ENCODE measurements at regions not wholly inside any gene's neighbourhood (a gene's known extent, or its start where the extent isn't known, plus 50 kb on each side); places are given as distances from the start of the nearest gene placed in this dataset.
"Not testable (repeated sequence)": the region's sequence is repeated elsewhere in the genome, so short reads cannot be mapped to it uniquely, and the experiment has no call there.

DNA sequence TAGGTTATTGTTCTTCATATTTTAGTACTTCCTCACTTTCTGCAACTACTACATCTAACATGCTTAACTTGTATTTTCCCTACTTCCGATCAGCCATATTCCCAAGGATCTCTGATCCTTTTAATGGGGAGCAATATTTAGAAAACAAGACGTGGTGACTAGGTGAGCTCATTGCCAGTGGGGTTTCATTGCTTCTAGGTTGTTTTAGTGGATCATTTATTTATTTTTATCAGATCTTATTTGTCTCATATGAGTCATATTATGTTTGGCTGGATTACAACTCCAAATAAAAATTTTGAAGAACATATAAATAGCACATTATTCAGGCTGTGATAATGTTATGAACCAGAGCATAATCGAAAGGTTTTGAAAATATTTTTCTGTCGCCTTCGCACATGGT is 480.9 kb upstream of the TMEFF2 start:
- TF ChIP-seq, protein P1, sequence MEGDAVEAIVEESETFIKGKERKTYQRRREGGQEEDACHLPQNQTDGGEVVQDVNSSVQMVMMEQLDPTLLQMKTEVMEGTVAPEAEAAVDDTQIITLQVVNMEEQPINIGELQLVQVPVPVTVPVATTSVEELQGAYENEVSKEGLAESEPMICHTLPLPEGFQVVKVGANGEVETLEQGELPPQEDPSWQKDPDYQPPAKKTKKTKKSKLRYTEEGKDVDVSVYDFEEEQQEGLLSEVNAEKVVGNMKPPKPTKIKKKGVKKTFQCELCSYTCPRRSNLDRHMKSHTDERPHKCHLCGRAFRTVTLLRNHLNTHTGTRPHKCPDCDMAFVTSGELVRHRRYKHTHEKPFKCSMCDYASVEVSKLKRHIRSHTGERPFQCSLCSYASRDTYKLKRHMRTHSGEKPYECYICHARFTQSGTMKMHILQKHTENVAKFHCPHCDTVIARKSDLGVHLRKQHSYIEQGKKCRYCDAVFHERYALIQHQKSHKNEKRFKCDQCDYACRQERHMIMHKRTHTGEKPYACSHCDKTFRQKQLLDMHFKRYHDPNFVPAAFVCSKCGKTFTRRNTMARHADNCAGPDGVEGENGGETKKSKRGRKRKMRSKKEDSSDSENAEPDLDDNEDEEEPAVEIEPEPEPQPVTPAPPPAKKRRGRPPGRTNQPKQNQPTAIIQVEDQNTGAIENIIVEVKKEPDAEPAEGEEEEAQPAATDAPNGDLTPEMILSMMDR (IDR thresholded peaks at IDR 0.05 in 4 of 5, conservative IDR thresholded peaks at IDR 0.05 in 1 of 5): no peak
- TF ChIP-seq POLR2A (IDR thresholded peaks at IDR 0.05): no peak
- no peaks in the 10 kb centered on the region for H3K9me3 ChIP-seq
- H3K27ac ChIP-seq: no peak overlapping the region
- no peak for DNase-seq
- no peaks in the 10 kb centered on the region for H3K36me3 ChIP-seq
- ATAC-seq: no peak
- in situ Hi-C loops (cut with MboI; ENCODE audit: low sequenced_read_pairs in 4 of 4) (no loop called here), intact Hi-C loops (cut with DNase I; ENCODE audit: low total_unique reads) (no loop called here)
- H3K4me3 ChIP-seq: no peak overlapping the region
- H3K27me3 ChIP-seq: no peaks in the 10 kb centered on the region
- no peaks in the 10 kb centered on the region for H3K4me1 ChIP-seq

DNA sequence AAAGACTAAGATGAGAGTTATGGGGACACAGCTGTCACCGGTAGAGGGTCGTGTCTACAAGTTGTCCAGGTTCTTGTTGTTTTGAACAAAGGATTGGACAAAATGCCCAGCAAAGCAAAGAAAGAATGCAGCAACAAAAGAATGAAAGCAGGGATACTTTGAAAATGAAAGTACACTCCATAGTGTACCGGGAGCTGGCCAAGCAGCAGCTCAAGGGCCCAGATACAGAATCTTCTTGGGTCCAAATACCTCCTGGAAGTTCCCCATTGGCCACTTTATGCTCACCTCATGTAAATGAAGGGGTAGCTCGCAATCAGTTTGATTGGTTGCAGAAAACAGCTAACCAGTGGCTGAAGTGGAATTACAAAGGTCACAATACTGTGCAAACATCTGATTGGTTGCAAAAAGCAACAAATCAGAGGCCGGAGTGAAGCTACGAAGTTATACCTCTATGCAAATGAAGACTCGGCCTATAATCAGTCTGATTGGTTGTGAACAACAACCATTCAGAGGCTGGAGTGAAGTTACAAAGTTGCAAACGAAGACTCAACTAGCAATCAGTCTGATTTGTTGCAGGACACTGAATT is 474.9 kb upstream of the TMEFF2 start:
- in situ Hi-C loops (cut with MboI; ENCODE audit: low sequenced_read_pairs in 4 of 4): no loop called here
- H3K9me3 ChIP-seq: no peaks in the 10 kb centered on the region
- intact Hi-C loops (cut with DNase I; ENCODE audit: low total_unique reads): no loop called here

DNA sequence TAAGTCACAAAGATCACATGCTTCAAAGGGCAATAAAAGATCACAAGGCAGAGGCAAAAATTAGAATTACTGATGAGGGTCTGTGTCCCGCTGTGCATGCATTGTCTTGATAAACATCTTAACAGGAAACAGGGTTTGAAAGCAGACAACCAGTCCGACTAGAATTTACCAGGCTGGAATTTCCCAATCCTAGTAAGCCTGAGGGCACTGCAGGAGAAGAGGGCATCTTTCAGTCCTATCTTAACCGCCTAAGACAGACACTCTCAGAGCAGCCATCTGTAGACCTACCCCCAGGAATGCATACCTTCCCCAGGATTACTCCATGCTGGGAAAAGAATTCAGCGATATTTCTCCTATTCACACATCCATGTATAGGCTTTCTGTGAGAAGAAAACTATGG is 465.8 kb upstream of the TMEFF2 start:
- DNase-seq; intact Hi-C loops (cut with DNase I; ENCODE audit: low total_unique reads); in situ Hi-C loops (cut with MboI; ENCODE audit: low sequenced_read_pairs in 4 of 4); H3K4me1 ChIP-seq; ATAC-seq; H3K4me3 ChIP-seq; H3K27ac ChIP-seq; H3K27me3 ChIP-seq; H3K9me3 ChIP-seq; H3K36me3 ChIP-seq: not testable (repeated sequence)

More for the DNA sequence above, 474.9 kb upstream of the TMEFF2 start:
- no peaks in the 10 kb centered on the region for H3K4me1 ChIP-seq
- no peak overlapping the region for H3K4me3 ChIP-seq
- no peak for ATAC-seq
- no peak for DNase-seq
- no peaks in the 10 kb centered on the region for H3K27me3 ChIP-seq
- H3K36me3 ChIP-seq: no peaks in the 10 kb centered on the region
- H3K27ac ChIP-seq: no peak overlapping the region
- TF ChIP-seq, protein P1 (IDR thresholded peaks at IDR 0.05 in 4 of 5, conservative IDR thresholded peaks at IDR 0.05 in 1 of 5): no peak
- no peak for TF ChIP-seq POLR2A (IDR thresholded peaks at IDR 0.05)

- H3K4me3 ChIP-seq: no peak overlapping the region
- intact Hi-C loops (cut with DNase I; ENCODE audit: low total_unique reads): no loop called here
Observed at GRCh38 chr2:192657362-192657761, 462.6 kb upstream of the TMEFF2 start.

DNA sequence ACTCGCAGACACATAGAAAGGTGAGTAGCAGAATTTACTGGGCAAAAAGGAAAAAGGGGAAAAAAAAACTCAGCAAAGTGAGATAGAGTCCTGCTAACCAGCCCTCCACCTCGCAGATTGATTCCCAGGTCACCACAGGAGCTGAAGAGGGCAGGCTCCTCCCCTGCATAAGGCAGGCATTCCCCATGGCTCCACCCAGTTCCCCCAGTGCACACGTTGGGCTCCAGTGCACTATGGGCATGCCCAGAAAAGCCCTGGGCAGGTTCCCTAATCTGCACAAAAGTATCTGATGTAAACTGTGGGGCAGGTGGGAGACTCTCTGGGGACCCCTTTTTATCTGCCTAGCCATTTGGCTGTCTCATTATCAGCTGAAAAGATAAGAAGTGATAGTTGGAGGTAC is 461.2 kb upstream of the TMEFF2 start:
- H3K4me3 ChIP-seq: no peak overlapping the region
- ATAC-seq (no peak), DNase-seq (no peak)
- H3K36me3 ChIP-seq: no peaks in the 10 kb centered on the region
- no peak overlapping the region for H3K27ac ChIP-seq
- in situ Hi-C loops (cut with MboI; ENCODE audit: low sequenced_read_pairs in 4 of 4): no loop called here
- H3K27me3 ChIP-seq: no peaks in the 10 kb centered on the region
- TF ChIP-seq, protein P1 (IDR thresholded peaks at IDR 0.05 in 4 of 5, conservative IDR thresholded peaks at IDR 0.05 in 1 of 5): no peak
- no peak for TF ChIP-seq POLR2A (IDR thresholded peaks at IDR 0.05)
- intact Hi-C loops (cut with DNase I; ENCODE audit: low total_unique reads): no loop called here
- no peaks in the 10 kb centered on the region for H3K4me1 ChIP-seq
- H3K9me3 ChIP-seq: no peaks in the 10 kb centered on the region

More at GRCh38 chr2:192657362-192657761, 462.6 kb upstream of the TMEFF2 start:
- H3K36me3 ChIP-seq: no peaks in the 10 kb centered on the region
- H3K9me3 ChIP-seq: no peaks in the 10 kb centered on the region
- ATAC-seq (no peak), DNase-seq (no peak)
- no peak for TF ChIP-seq POLR2A (IDR thresholded peaks at IDR 0.05)
- TF ChIP-seq, protein P1 (IDR thresholded peaks at IDR 0.05 in 4 of 5, conservative IDR thresholded peaks at IDR 0.05 in 1 of 5): no peak
- no peak overlapping the region for H3K27ac ChIP-seq
- H3K4me1 ChIP-seq: no peaks in the 10 kb centered on the region
- H3K27me3 ChIP-seq: no peaks in the 10 kb centered on the region
- in situ Hi-C loops (cut with MboI; ENCODE audit: low sequenced_read_pairs in 4 of 4): no loop called here
